Vagina (tissue), 2 donors: ENCODE measurements at regions not wholly inside any gene's neighbourhood (a gene's known extent, or its start where the extent isn't known, plus 50 kb on each side); places are given as distances from the start of the nearest gene placed in this dataset.

ENCODE experiments used
- CTCF ChIP-seq, 3 experiments: fragments of 450-650 bp in 2 of 3; fragments of 200-600 bp in 1 of 3; sonication (generic) in 1 of 3; IDR thresholded peaks; one replicate each; pipeline ENCODE4 v1.5.1; 2017 to 2019; ENCODE audit warnings: antibody characterized with exemption in 3 of 3, mild to moderate bottlenecking in 2 of 3, moderate library complexity in 2 of 3
- POLR2A ChIP-seq, 2 donors: fragments of 450-650 bp; IDR thresholded peaks; one replicate each; pipeline ENCODE4 v1.6.1; 2017; ENCODE audit warnings: antibody characterized with exemption in 2 of 2, mild to moderate bottlenecking in 2 of 2, moderate library complexity in 2 of 2

- TF ChIP-seq CTCF (IDR thresholded peaks at IDR 0.05) (no peak), POLR2A (IDR thresholded peaks at IDR 0.05) (no peak)
Observed at GRCh38 chr2:195494451-195494850, 162.6 kb upstream of the SLC39A10 start.
